Spleen (tissue), 7 donors: ENCODE measurements at regions not wholly inside any gene's neighbourhood (a gene's known extent, or its start where the extent isn't known, plus 50 kb on each side); places are given as distances from the start of the nearest gene placed in this dataset.

Experiments used
- POLR2A ChIP-seq, 3 donors: fragments of 450-650 bp; IDR thresholded peaks; one replicate each; pipeline ENCODE4 v1.5.1; 2017; ENCODE audit warnings: antibody characterized with exemption in 3 of 3, mild to moderate bottlenecking in 1 of 3
- TF ChIP-seq, protein P1 (sequence below), 11 experiments: fragments of 200-600 bp in 7 of 11; fragments of 450-650 bp in 4 of 11; sonication (generic) in 4 of 11; IDR thresholded peaks in 8 of 11; conservative IDR thresholded peaks in 3 of 11; 1 replicate in 7 of 11; 2 replicates in 4 of 11; pipeline versions ENCODE4 v1.4.0 to v1.8.0; 2016 to 2021; ENCODE audit warnings: antibody characterized with exemption in 11 of 11, inconsistent platforms in 4 of 11, mild to moderate bottlenecking in 1 of 11
- donor health status: DM: no; HTN: no; CAD: no; lungs with moderate emphysema.
- donor health status: DM: no; HTN: no; CAD: no.
- donor health status: DM: no; HTN: no; CAD: no.

DNA sequence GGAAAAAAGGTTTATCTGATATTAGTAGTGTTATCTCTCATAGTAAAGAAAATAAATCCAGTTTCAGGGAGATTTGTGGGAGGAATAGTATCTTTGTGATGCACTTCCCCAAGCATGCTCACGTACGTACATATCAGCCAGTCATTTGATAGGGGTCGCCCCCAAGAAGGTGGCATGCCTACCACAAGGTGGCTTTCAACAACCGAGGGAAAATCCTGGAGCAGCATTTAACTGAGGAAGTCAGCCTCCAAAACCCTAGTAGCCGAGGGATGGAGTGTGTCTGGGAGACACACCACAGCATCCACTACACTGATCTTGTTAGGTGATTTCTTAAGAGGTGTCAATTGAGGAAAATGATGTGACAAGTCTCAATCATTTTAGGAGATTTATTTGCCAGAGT, 623.9 kb downstream of the NYAP2 start:
- TF ChIP-seq POLR2A (IDR thresholded peaks at IDR 0.05), result no peak
- TF ChIP-seq, protein P1, sequence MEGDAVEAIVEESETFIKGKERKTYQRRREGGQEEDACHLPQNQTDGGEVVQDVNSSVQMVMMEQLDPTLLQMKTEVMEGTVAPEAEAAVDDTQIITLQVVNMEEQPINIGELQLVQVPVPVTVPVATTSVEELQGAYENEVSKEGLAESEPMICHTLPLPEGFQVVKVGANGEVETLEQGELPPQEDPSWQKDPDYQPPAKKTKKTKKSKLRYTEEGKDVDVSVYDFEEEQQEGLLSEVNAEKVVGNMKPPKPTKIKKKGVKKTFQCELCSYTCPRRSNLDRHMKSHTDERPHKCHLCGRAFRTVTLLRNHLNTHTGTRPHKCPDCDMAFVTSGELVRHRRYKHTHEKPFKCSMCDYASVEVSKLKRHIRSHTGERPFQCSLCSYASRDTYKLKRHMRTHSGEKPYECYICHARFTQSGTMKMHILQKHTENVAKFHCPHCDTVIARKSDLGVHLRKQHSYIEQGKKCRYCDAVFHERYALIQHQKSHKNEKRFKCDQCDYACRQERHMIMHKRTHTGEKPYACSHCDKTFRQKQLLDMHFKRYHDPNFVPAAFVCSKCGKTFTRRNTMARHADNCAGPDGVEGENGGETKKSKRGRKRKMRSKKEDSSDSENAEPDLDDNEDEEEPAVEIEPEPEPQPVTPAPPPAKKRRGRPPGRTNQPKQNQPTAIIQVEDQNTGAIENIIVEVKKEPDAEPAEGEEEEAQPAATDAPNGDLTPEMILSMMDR (IDR thresholded peaks at IDR 0.05 in 8 of 11, conservative IDR thresholded peaks at IDR 0.05 in 3 of 11), result no peak
